HG03095 (cell line): ENCODE measurements at regions not wholly inside any gene's neighbourhood (a gene's known extent, or its start where the extent isn't known, plus 50 kb on each side); places are given as distances from the start of the nearest gene placed in this dataset.

Source experiments
- ATAC-seq: cut with Tn5 transposase; IDR thresholded peaks from one replicate; pipeline ENCODE4 v1.9.1; 2021; ENCODE audit warnings: moderate library complexity; ENCODE audit not compliant: unreplicated experiment

GRCh38 chr20:1720845-1721475 is 63.4 kb upstream of the SIRPG start:
- ATAC-seq = no peak

GRCh38 chr20:1720226-1720625 is 62.6 kb upstream of the SIRPG start:
- no peak for ATAC-seq

- ATAC-seq = no peak
Observed at GRCh38 chr20:1718604-1719384, 61.2 kb upstream of the SIRPG start.

GRCh38 chr20:1712634-1713624 is 55.4 kb upstream of the SIRPG start:
- ATAC-seq = no peak

GRCh38 chr20:1711826-1712601 is 54.4 kb upstream of the SIRPG start:
- no peak for ATAC-seq

- no peak for ATAC-seq
Observed at GRCh38 chr20:1711266-1711665, 53.7 kb upstream of the SIRPG start.

- no peak for ATAC-seq
Observed at GRCh38 chr20:1710484-1710883, 52.9 kb upstream of the SIRPG start.

GRCh38 chr20:1707588-1708449 is 50.2 kb upstream of the SIRPG start:
- ATAC-seq = no peak
